ENCODE measurements at regions not wholly inside any gene's neighbourhood (a gene's known extent, or its start where the extent isn't known, plus 50 kb on each side); places are given as distances from the start of the nearest gene placed in this dataset.

- no peak for TF ChIP-seq CTCF (IDR thresholded peaks at IDR 0.05)
- TF ChIP-seq REST (IDR thresholded peaks at IDR 0.05; ENCODE audit: insufficient read depth in 1 of 2, low read depth in 2 of 2, low read length in 1 of 2) = no peak
- TF ChIP-seq SIN3A (IDR thresholded peaks at IDR 0.05; ENCODE audit: borderline replicate concordance, insufficient read depth, low read depth, low read length) = no peak
- TF ChIP-seq TCF7L2 (IDR thresholded peaks at IDR 0.05; ENCODE audit: low read depth, low read length) = no peak
- no peak for TF ChIP-seq POLR2AphosphoS5 (IDR thresholded peaks at IDR 0.05; ENCODE audit: low read depth, low read length)
These were observed 989.5 kb downstream of the CBLN2 start for GRCh38 chr18:71554686-71555085.
